ENCODE measurements at regions not wholly inside any gene's neighbourhood (a gene's known extent, or its start where the extent isn't known, plus 50 kb on each side); places are given as distances from the start of the nearest gene placed in this dataset.

- peak; percentile 6 for DNase-seq (ENCODE audit: low read depth)
- TF ChIP-seq CTCF (conservative IDR thresholded peaks at IDR 0.05; ENCODE audit: low read depth, low read length): no peak
- H3K4me3 ChIP-seq (ENCODE audit: low read depth, low read length): no peak overlapping the region
Observed at GRCh38 chr9:22279636-22280035, 167.0 kb upstream of the DMRTA1 start.

- no peak for DNase-seq (ENCODE audit: low read depth)
- no peak for TF ChIP-seq CTCF (conservative IDR thresholded peaks at IDR 0.05; ENCODE audit: low read depth, low read length)
Observed at GRCh38 chr9:22285066-22285465, 161.6 kb upstream of the DMRTA1 start.

GRCh38 chr9:22286661-22287060 is 160.0 kb upstream of the DMRTA1 start:
- TF ChIP-seq CTCF (conservative IDR thresholded peaks at IDR 0.05; ENCODE audit: low read depth, low read length): no peak

More at GRCh38 chr9:22285066-22285465, 161.6 kb upstream of the DMRTA1 start:
- no peak overlapping the region for H3K4me3 ChIP-seq (ENCODE audit: low read depth, low read length)

GRCh38 chr9:22288661-22289060 is 158.0 kb upstream of the DMRTA1 start:
- TF ChIP-seq CTCF (conservative IDR thresholded peaks at IDR 0.05; ENCODE audit: low read depth, low read length): no peak
- no peak overlapping the region for H3K4me3 ChIP-seq (ENCODE audit: low read depth, low read length)
- no peak for DNase-seq (ENCODE audit: low read depth)

More at GRCh38 chr9:22286661-22287060, 160.0 kb upstream of the DMRTA1 start:
- H3K4me3 ChIP-seq (ENCODE audit: low read depth, low read length): no peak overlapping the region
- DNase-seq (ENCODE audit: low read depth): no peak

GRCh38 chr9:22307013-22307711 is 139.5 kb upstream of the DMRTA1 start:
- TF ChIP-seq CTCF (conservative IDR thresholded peaks at IDR 0.05; ENCODE audit: low read depth, low read length): peak; percentile 88
- peak; percentile 91 for DNase-seq (ENCODE audit: low read depth)
- no peak overlapping the region for H3K4me3 ChIP-seq (ENCODE audit: low read depth, low read length)

GRCh38 chr9:22308177-22308576 is 138.4 kb upstream of the DMRTA1 start:
- TF ChIP-seq CTCF (conservative IDR thresholded peaks at IDR 0.05; ENCODE audit: low read depth, low read length): peak; percentile 13
- DNase-seq (ENCODE audit: low read depth): peak; percentile 18
- no peak overlapping the region for H3K4me3 ChIP-seq (ENCODE audit: low read depth, low read length)

GRCh38 chr9:22316645-22317044 is 130.0 kb upstream of the DMRTA1 start:
- no peak for DNase-seq (ENCODE audit: low read depth)
- no peak for TF ChIP-seq CTCF (conservative IDR thresholded peaks at IDR 0.05; ENCODE audit: low read depth, low read length)
- H3K4me3 ChIP-seq (ENCODE audit: low read depth, low read length): no peak overlapping the region

All from choroid plexus epithelial cell (primary cell).